Skeletal muscle tissue (tissue), 3 donors: ENCODE measurements at regions not wholly inside any gene's neighbourhood (a gene's known extent, or its start where the extent isn't known, plus 50 kb on each side); places are given as distances from the start of the nearest gene placed in this dataset.

Experiments used
- H3K27ac ChIP-seq: one replicate; pipeline ENCODE4 v1.7.0; 2013; ENCODE audit warnings: mild to moderate bottlenecking, low read depth, low read length, inconsistent platforms
- H3K27me3 ChIP-seq, 3 donors: one replicate each; pipeline ENCODE4 v1.7.0; 2013; ENCODE audit warnings: low read length in 3 of 3; ENCODE audit not compliant: control insufficient read depth in 3 of 3, insufficient read depth in 3 of 3
- H3K36me3 ChIP-seq, 3 donors: one replicate each; pipeline ENCODE4 v1.7.0; 2013; ENCODE audit warnings: low read length in 3 of 3; ENCODE audit not compliant: control insufficient read depth in 3 of 3, insufficient read depth in 3 of 3
- H3K4me1 ChIP-seq, 3 donors: one replicate each; pipeline ENCODE4 v1.7.0; 2013; ENCODE audit warnings: low read length in 3 of 3, mild to moderate bottlenecking in 3 of 3; ENCODE audit not compliant: control insufficient read depth in 3 of 3, insufficient read depth in 3 of 3
- H3K4me3 ChIP-seq, 3 donors: one replicate each; pipeline ENCODE4 v1.7.0; 2013; ENCODE audit warnings: low read length in 3 of 3
- H3K9ac ChIP-seq, 3 donors: one replicate each; pipeline ENCODE4 v1.7.0; 2013; ENCODE audit warnings: low read length in 3 of 3, mild to moderate bottlenecking in 3 of 3, moderate library complexity in 2 of 3, low read depth in 1 of 3
- H3K9me3 ChIP-seq, 3 donors: one replicate each; pipeline ENCODE4 v1.7.0; 2013; ENCODE audit warnings: low read length in 3 of 3; ENCODE audit not compliant: control insufficient read depth in 3 of 3
- donor health status: Osteomylitis.

- Histone ChIP-seq H3K4me1 (peaks cover 6 to 17% (median 12%) of the 10 kb centered on the region in 3 donors), H3K36me3 (no peaks in the 10 kb centered on the region), H3K27ac (peak overlapping the region; percentile 23), H3K9me3 (no peaks in the 10 kb centered on the region), H3K27me3 (peaks cover 0 to 3% (median 0%) of the 10 kb centered on the region in 3 donors), H3K9ac (no peak overlapping the region), H3K4me3 (no peak overlapping the region)
Observed at GRCh38 chr2:237222178-237222577, 136.5 kb downstream of the COPS8 start.

- no peak overlapping the region for H3K4me3 ChIP-seq
- no peak overlapping the region for H3K27ac ChIP-seq
- no peaks in the 10 kb centered on the region for H3K36me3 ChIP-seq
- no peak overlapping the region for H3K9ac ChIP-seq
- H3K9me3 ChIP-seq: no peaks in the 10 kb centered on the region
- peaks cover 6 to 17% (median 12%) of the 10 kb centered on the region in 3 donors for H3K4me1 ChIP-seq
- peaks cover 0 to 3% (median 0%) of the 10 kb centered on the region in 3 donors for H3K27me3 ChIP-seq
Observed at GRCh38 chr2:237222601-237223041, 136.9 kb downstream of the COPS8 start.

- Histone ChIP-seq H3K9ac (no peak overlapping the region), H3K27ac (peak overlapping the region; percentile 16)
Observed at GRCh38 chr2:237223201-237223861, 137.6 kb downstream of the COPS8 start.

GRCh38 chr2:237227190-237227589 lies 141.5 kb downstream of the COPS8 start:
- H3K9ac ChIP-seq: no peak overlapping the region
- H3K4me3 ChIP-seq: no peak overlapping the region
- H3K4me1 ChIP-seq: peaks cover 7 to 15% (median 10%) of the 10 kb centered on the region in 3 donors
- no peaks in the 10 kb centered on the region for H3K9me3 ChIP-seq
- H3K27me3 ChIP-seq: no peaks in the 10 kb centered on the region
- H3K27ac ChIP-seq: peak overlapping the region; percentile 20
- H3K36me3 ChIP-seq: no peaks in the 10 kb centered on the region

More at GRCh38 chr2:237223201-237223861, 137.6 kb downstream of the COPS8 start:
- H3K36me3 ChIP-seq: no peaks in the 10 kb centered on the region
- no peak overlapping the region for H3K4me3 ChIP-seq
- H3K4me1 ChIP-seq: peaks cover 6 to 17% (median 12%) of the 10 kb centered on the region in 3 donors
- peaks cover 0 to 3% (median 0%) of the 10 kb centered on the region in 3 donors for H3K27me3 ChIP-seq
- H3K9me3 ChIP-seq: no peaks in the 10 kb centered on the region

- Histone ChIP-seq H3K4me1 (peaks cover 9 to 13% (median 10%) of the 10 kb centered on the region in 3 donors), H3K27me3 (no peaks in the 10 kb centered on the region), H3K9ac (no peak overlapping the region), H3K4me3 (no peak overlapping the region), H3K27ac (peak overlapping the region; percentile 42), H3K36me3 (no peaks in the 10 kb centered on the region), H3K9me3 (no peaks in the 10 kb centered on the region)
Observed at GRCh38 chr2:237227592-237228280, 142.0 kb downstream of the COPS8 start.

GRCh38 chr2:237228281-237228625 lies 142.6 kb downstream of the COPS8 start:
- Histone ChIP-seq H3K4me1 (peaks cover 7 to 11% (median 9%) of the 10 kb centered on the region in 3 donors), H3K9me3 (no peaks in the 10 kb centered on the region), H3K36me3 (no peaks in the 10 kb centered on the region), H3K27ac (peak overlapping the region; percentile 42), H3K4me3 (no peak overlapping the region), H3K9ac (no peak overlapping the region), H3K27me3 (no peaks in the 10 kb centered on the region)

GRCh38 chr2:237229905-237230304 lies 144.2 kb downstream of the COPS8 start:
- H3K4me1 ChIP-seq: peaks cover 9 to 12% (median 10%) of the 10 kb centered on the region in 3 donors
- no peaks in the 10 kb centered on the region for H3K9me3 ChIP-seq
- no peaks in the 10 kb centered on the region for H3K36me3 ChIP-seq
- no peak overlapping the region for H3K27ac ChIP-seq
- no peak overlapping the region for H3K9ac ChIP-seq
- H3K4me3 ChIP-seq: no peak overlapping the region
- H3K27me3 ChIP-seq: no peaks in the 10 kb centered on the region

GRCh38 chr2:237230355-237230754 lies 144.7 kb downstream of the COPS8 start:
- Histone ChIP-seq H3K4me3 (no peak overlapping the region), H3K36me3 (no peaks in the 10 kb centered on the region), H3K9ac (no peak overlapping the region), H3K27me3 (no peaks in the 10 kb centered on the region), H3K9me3 (no peaks in the 10 kb centered on the region), H3K27ac (no peak overlapping the region), H3K4me1 (peaks cover 13 to 16% (median 14%) of the 10 kb centered on the region in 3 donors)

- Histone ChIP-seq H3K9ac (no peak overlapping the region), H3K27ac (peak overlapping the region; percentile 56), H3K4me3 (no peak overlapping the region)
Observed at GRCh38 chr2:237231593-237231992, 145.9 kb downstream of the COPS8 start.

GRCh38 chr2:237232166-237232565 lies 146.5 kb downstream of the COPS8 start:
- no peaks in the 10 kb centered on the region for H3K9me3 ChIP-seq
- no peaks in the 10 kb centered on the region for H3K36me3 ChIP-seq
- H3K4me3 ChIP-seq: no peak overlapping the region
- no peaks in the 10 kb centered on the region for H3K27me3 ChIP-seq
- peak overlapping the region; percentile 56 for H3K27ac ChIP-seq
- peaks cover 18 to 21% (median 19%) of the 10 kb centered on the region in 3 donors for H3K4me1 ChIP-seq
- H3K9ac ChIP-seq: no peak overlapping the region

More at GRCh38 chr2:237231593-237231992, 145.9 kb downstream of the COPS8 start:
- no peaks in the 10 kb centered on the region for H3K36me3 ChIP-seq
- H3K4me1 ChIP-seq: peaks cover 18 to 21% (median 19%) of the 10 kb centered on the region in 3 donors
- H3K27me3 ChIP-seq: no peaks in the 10 kb centered on the region
- no peaks in the 10 kb centered on the region for H3K9me3 ChIP-seq
